GM18870 (cell line): ENCODE measurements at regions not wholly inside any gene's neighbourhood (a gene's known extent, or its start where the extent isn't known, plus 50 kb on each side); places are given as distances from the start of the nearest gene placed in this dataset.

Source experiments
- ATAC-seq: cut with Tn5 transposase; IDR thresholded peaks from one replicate; pipeline ENCODE4 v1.9.1; 2021; ENCODE audit warnings: moderate library complexity; ENCODE audit not compliant: unreplicated experiment

DNA sequence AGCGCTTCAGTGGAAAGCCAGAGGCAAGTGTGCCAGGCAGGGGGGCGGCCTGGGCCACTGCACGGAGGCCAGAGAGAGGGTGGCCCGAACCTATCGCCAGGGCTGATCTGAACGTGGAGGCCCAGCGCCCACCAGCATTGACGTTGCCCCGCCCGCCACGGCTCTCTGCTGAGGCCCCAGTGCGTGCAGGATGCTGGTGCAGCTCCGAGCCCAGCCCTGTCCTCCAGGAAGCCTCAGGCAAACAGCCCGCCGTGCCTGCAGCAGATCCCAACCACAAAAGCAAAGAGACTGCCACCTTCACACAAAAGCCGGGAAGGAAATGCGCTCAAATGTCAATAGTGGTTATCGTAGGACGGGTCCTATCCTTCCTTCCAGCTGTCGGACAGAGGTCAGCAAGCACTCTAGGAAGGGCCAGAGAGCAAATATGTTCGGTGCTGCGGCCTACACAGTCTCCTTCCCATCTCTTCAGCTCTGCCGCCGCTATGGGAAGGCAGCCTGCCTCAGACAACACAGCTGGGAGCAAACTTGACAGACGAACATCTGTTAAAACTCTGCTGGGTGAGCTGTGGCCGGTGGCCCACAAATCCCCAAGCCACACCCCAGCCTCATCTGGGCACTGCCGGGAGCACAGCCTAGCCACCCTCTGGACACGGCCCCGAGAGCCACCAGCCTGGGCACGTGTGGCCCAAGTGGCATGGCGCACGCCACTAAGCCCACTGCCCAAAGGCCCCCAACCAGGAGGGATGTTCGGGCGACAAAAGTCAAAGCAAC, 146.2 kb downstream of the CRYBB2 start:
- no peak for ATAC-seq

DNA sequence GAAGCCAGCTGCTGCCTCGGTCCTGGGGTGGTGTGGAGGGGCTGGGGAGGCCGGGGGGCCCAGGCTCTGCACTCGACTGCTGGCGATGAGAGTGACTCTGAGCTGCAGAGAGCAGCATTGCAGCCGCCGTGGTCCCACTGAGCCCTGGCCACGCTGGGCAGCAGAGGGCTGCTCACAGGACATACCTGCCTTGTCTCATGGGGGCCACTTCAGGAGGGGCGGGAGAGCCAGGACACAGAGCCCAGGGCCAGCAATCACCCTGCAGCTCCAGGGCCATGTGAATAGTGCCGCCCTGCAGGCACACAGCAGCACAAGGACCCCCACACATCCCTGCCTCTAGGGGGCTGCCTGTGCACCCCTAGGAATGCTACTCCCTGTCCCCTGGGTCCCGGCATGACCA, 147.0 kb downstream of the CRYBB2 start:
- no peak for ATAC-seq

DNA sequence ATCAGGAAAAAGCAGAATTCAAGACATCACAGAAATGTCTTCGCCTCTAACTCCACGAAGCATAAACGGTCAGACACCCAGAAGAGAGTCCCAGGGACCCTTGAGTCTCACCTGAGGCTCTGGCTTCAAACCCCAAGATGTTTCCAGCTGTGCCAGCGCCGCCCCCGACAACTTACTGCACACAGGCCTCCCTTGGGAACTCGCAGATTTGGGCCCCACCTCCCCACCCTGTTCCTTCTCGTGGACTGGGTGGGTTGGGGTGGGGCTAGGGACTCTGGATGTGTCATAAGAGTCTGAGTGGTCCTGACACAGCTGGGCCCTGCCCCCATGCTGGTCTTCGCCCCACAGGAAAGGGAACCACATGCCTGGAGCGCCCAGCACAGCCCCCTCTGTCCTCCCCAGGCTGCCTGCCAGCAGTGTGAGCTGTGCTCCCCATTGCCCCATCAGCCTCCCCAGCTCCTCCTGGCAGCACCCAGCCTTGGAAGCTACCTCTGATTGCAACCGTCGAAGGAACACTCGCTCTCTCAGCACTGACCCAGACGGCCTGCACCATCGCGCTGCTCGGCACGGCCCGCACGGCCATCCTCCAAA, 147.5 kb downstream of the CRYBB2 start:
- ATAC-seq: no peak

DNA sequence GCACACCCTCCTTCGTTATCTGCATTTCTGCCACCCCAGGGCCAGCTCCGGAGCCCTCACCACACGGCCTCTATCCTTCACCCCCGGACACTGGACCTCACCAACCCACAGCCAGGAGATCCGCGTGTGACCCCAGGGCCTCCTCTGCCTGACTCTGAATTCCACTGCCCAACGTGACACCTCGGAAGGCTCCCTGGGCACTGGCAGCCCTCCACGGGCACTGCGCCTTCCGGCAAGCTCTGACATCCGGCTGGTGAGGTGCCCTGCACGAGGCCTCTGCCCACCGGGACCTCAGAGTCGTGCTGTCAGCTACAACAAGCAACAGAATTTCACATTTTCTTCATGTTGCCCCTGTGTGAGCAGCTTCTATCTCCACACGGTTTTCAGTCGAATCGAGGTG, 148.3 kb downstream of the CRYBB2 start:
- ATAC-seq: no peak

DNA sequence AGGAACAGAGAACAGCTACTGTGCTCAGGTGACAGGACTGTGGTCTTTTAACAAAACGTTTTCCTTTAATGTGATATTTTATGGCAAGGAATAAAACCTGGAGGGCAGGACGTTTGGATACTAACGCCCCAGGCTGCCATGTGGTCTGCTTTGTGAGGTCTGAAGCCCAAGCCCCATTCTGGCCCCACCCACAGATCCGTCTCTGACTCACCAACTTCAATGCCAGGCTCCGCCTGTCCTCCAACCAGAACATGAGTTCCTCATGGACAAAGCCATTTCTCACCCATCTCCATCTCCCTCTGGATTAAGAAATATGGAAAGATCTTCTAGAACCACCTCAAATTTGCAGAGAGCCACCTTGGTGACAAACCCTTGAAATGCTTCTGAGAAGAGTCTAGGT, 148.8 kb downstream of the CRYBB2 start:
- no peak for ATAC-seq

DNA sequence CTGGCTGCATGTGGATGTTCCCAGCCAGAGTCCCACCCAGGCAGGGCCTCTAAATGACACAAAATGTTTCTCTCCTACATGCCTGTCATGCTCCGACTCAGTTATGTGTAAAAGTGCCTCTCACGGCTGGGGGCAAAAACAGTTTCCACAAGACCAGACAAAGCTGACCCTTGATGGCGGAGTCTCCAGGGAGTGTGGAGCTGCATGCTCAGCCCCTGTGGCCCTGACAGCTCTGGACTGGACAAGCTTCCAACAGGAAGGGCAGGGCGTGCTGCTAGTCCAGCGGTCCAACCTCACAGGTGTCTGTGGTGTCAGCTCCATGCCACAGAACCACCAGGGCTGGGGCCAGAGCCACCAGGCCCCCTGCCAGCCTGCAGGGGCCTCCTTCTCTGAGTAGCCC, 149.6 kb downstream of the CRYBB2 start:
- no peak for ATAC-seq

DNA sequence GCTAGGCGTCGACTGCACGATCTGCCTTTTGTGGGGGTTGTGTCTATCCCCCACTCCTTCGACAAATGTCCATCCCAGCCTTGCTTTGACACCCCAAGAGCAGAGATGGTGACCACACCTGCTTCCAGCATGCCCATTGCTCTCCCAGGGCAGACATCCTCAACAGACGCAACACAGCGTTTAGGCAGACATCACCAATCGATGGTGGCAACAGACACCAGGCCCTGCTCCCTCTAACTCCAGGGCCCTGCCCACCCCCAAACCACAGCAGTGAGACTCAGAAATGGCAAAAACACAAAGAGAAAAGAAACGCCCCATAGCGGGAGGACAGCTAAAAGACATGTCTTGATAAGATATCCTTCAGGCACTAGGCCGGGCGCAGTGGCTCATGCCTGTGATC, 150.9 kb downstream of the CRYBB2 start:
- no peak for ATAC-seq

DNA sequence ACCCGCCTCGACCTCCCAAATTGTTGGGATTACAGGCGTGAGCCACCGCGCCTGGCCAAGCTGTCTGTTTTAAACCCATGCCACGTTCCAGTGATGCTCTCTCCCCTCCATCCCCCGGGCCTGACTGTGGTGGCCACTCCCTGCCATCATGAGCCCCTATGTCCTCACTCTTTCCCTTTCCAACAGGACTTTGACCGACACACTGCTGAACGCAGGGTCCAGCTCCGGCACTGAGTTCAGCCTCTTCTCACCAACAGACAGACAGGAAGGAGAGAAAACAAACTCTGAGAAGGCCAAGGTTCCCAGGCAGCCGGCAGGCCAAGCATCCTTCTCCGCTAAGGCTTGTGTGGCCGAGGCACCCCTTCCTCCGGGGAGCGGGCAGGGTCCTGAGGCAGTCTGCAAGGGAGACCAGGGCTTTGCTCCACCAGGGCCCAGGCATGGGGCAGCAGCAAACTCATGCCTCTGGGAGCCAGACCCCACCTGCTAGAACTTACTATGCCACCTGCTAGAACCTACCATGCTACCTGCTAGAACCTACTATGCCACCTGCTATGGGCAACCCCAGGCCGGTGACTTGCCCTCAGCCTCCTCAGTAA, 152.7 kb downstream of the CRYBB2 start:
- no peak for ATAC-seq

DNA sequence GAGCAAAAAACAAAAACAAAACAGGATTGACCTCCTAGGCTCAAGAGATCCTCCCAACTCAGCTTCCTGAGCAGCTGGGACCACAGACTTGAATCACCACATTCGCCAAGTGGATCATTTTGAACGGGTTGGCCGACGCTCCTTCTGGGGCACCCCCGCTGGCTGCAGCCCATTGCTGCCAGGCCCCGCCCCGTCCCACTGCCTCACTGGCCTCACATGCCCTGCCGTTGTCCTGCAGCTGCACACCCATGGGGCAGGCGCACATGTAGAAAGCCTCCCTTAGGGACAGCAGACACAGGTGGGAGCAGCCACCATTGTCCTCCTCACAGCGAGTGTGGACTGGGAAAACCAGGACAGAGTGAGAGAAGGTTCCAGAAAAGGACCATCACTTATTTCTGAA, 154.5 kb downstream of the CRYBB2 start:
- no peak for ATAC-seq

DNA sequence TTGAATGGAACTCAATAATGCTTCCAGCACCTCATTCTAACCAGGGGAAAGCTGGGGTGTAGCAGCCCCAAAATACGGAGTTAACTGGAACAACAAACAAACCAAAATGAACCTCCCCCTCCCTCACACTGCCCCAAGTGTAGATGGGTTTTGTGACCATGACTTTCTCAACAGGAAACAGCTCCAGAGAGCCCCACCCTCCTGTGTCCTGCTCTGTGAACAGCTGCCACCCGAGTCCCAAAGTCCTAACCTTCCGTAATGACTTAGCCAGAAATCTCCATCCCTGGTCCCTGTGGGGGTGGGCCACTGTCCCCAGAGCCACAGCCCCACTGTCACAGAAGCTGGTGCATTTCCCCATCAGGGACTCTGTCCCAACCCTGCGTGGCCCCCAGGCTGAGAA, 155.4 kb downstream of the CRYBB2 start:
- no peak for ATAC-seq

DNA sequence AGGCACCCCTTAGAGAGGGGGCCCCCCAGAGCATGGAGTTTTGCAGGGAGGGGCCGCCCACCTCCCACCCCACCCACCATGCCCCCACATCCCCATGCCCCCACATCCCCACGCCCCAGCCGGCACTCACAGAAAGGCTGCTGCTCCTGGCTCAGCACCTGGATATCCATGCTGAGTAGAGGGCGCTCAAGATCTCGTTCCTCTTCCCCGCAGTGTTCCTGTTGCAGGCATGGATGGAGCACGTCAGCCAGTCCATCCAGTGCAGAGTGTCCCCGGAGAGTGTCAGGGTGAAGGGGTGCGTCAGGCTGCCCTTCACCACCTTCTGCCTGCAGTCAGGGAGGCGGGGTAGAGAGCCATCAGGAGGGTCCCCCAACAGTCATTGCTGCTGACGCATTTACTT, 156.2 kb downstream of the CRYBB2 start:
- no peak for ATAC-seq

DNA sequence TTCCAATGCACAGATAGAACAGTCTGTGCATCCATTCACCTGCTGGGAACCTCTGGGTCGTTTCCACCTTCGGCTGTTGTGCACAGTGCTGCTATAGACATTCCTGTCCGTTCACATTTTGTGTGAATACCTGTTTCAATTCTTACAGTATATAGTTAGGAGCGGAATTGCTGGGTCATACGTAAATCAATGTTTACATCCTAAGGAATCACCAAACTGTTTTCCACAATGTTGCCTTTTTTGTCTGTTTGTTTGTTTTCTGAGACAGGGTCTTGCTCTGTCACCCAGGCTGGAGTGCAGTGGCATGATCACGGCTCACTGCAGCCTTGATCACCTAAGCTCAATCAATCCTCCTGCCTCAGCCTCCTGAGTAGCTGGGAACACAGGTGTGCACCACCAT, 158.3 kb downstream of the CRYBB2 start:
- ATAC-seq: no peak

DNA sequence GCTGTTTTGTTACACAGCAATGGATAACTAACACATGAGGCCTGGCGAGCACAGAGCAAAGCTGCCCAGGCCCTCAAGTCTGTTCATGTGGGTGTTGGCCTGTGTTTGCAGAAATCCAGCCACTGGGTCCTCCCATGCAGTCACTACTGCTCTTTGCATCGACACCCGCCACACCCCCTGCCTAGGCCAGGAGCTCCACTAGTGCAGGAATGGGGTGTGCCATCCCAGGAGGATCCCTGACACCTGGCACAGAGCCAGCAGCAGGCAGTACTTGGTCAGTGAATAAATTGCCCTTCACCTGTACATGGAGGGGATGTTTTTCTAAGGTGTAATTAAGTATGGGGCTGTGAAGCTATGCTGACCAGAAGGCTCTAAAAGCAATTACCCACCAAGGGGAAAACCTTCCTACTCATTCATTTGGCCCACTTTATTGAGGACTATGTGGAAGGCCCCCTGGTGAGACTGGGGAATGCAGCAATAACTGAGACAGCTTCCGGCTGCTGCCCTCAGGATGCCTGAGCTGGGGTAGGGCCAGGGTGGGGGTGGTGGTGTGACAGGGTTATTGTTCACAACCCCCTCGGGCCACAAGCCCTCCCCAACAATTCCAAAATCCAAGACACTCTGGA, 160.8 kb downstream of the CRYBB2 start:
- no peak for ATAC-seq

DNA sequence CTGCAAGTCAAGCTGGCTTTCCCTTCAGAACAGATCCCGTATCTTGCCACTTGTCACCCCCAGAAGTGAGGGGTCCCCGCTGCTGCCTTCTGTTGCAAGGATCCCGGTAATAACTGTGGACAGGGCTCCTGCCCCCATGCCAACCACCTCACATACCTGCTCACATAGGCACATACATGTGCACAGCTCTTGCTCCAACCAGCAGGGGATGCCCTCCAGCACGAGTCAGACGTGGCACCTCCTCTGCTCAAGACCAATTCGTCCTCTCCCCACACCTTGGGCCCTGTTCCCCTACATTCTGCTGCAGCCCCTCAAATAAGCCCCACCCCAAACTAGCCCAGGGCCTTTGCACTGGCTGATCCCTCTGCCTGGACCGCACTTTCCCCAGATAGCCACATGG, 163.3 kb downstream of the CRYBB2 start:
- ATAC-seq: no peak

DNA sequence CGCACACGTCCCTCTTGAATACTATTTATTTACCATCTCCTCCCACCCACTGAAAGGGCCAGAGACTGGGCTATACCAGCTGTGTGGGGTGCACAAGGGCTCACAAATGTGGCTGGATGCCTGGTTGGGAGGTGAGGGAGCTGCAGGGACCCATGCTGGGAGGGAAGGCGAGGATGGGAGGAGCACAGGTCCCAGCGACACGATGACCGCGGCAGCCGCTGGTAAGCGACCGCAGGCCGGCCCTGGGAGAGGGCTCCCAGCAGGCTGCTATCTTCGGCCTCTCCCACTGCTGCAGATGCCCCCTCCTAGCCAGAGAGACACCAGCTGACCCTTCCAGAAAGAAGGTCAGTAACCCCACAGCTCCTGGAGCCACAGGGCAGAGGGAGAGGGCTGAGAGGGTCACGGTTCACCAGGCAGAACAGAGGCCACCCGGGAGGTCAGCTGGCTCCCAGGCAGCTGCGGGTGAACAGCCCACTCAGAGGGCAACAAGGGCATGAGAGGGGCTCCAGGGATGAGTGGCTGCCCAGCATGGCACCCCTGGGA, 163.9 kb downstream of the CRYBB2 start:
- ATAC-seq: no peak

DNA sequence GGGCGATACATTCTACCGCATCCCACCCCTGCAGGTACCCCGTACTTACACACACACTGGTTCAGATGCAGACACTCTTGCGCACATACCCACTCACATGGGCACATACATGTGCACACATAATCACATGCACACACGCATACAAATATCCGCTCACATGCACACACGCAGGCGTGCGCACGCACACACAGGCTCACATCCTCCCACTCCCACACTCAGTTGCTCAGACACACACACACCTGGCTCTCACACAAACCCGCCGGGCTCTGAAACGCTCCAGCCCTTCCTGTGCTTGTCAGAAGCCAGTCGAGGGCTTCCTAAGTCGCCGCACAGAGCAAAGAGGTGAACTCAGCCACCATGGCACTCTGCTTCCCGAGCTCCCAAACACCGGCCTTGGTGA, 164.5 kb downstream of the CRYBB2 start:
- ATAC-seq: no peak

DNA sequence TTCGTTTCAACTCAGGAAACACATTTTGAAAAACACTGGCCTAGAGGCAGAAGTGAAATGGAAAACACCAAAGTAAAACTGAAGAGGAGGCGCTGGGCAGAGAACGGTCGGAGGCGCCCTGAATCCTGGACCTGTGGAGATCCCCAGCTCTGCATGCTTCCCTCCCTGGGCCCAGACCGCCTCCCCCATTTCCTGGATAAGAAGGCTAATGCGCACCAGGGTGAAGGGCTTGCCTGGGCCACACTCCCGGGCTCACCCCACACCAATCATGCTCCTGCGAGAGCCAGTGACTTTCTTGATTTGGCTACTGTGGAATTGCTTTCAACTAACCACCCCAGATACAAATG, 167.1 kb downstream of the CRYBB2 start:
- ATAC-seq: no peak

DNA sequence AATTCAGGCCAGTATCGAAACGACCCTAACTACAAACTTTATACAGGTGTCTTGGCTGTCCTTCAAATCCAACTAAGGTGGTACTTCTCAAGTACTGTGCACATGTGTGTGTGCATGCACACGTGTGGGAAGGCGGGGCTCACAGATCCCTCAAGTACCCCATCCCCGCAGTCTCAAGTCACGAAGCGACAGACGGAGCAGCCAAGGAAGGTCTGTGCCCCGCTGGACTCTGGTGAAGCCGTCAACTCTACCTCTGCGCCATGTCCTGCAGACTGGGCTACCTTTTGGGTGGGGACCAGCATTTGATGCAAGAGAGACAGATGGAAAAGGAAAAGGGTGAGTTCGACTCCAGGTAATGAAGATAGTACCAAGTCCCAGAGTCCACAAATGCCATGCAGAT, 169.0 kb downstream of the CRYBB2 start:
- ATAC-seq: no peak

DNA sequence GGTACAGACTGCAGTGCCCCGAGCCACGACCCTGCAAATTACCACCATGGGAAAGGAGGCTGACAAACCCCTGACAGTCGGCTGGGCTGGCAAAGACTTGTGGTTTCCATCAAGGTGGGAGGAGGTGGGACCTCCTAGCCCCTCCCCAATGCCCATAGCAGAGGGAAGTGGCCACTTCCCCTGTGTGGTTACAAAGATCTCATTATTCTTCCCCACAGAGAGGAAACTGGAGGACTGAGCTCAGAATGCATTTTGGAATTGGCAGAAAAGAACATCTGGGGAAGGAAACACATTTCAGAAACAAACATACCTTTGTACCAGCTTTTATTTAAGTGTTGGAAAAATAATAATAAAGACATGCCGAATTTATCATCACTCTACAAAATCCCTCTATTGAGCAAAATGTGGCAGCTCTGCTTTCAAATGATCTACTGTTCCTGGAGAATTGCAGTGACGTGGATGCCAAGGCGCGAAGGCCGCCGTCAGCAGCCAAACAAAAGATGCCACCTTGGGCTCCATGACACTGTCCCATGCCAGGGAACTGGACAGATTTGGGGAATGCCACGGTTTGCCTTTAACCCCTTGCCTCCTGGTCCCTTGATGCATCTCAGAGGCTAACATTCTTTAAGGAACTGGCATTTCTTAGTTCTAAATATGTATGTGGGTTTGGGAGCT, 169.6 kb downstream of the CRYBB2 start:
- no peak for ATAC-seq

DNA sequence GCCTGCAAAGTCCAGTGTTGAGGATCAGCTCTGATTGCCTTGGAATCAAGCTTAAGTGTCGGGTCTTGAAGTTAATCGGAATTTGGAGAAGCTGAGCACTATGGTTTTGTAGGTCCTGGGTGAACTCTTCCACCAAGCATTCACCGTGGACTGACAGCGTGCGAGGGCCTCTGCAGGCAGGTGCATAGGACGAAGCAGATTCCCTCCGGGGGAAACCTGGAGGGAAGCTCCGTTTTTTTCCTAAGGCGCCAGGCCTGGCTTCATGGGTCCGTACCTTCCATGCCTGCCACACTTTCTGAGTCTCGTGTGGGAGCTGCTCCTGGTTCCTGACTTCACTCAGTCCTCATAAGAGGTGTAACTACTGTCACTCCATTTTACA, 170.1 kb downstream of the CRYBB2 start:
- ATAC-seq: no peak
